CD14-positive monocyte (primary cell): ENCODE measurements at regions not wholly inside any gene's neighbourhood (a gene's known extent, or its start where the extent isn't known, plus 50 kb on each side); places are given as distances from the start of the nearest gene placed in this dataset. TPM values are rescaled to one million over a fixed set of nuclear protein-coding genes. Genes with fewer than 3 reads are reported as not detected.

Experiments used
- DNase-seq, 3 donors: peaks; one replicate each; pipeline ENCODE4 v3.0.0-alpha.2; 2011 to 2022
- H2AFZ ChIP-seq: 2 replicates; pipeline ENCODE4 v1.6.0; 2012; ENCODE audit warnings: mild to moderate bottlenecking, low read depth, low read length, inconsistent platforms; ENCODE audit not compliant: insufficient read depth, poor library complexity, severe bottlenecking
- H3K27ac ChIP-seq, 2 donors: 1 replicate in 1 of 2; 2 replicates in 1 of 2; pipeline ENCODE4 v1.5.1; 2012 to 2013; ENCODE audit warnings: low read length in 2 of 2, control low read depth in 1 of 2, inconsistent platforms in 1 of 2, low read depth in 1 of 2, mild to moderate bottlenecking in 1 of 2
- H3K27me3 ChIP-seq, 2 donors: one replicate each; pipeline versions ENCODE4 v1.6.0 to v1.6.1; 2011 to 2013; ENCODE audit warnings: low read length in 2 of 2; ENCODE audit not compliant: control insufficient read depth in 2 of 2, insufficient read depth in 2 of 2
- H3K36me3 ChIP-seq, 2 donors: replicated peaks in 1 of 2; 1 replicate in 1 of 2; 2 replicates in 1 of 2; pipeline versions ENCODE4 v1.5.1 to v1.6.1; 2012 to 2013; ENCODE audit warnings: low read length in 2 of 2, control low read depth in 1 of 2, inconsistent platforms in 1 of 2, mild to moderate bottlenecking in 1 of 2; ENCODE audit not compliant: insufficient read depth in 2 of 2, control insufficient read depth in 1 of 2
- H3K4me1 ChIP-seq, 2 donors: 1 replicate in 1 of 2; 2 replicates in 1 of 2; pipeline versions ENCODE4 v1.5.1 to v1.6.1; 2012 to 2013; ENCODE audit warnings: low read length in 2 of 2, control low read depth in 1 of 2, inconsistent platforms in 1 of 2, mild to moderate bottlenecking in 1 of 2, moderate library complexity in 1 of 2; ENCODE audit not compliant: insufficient read depth in 2 of 2, control insufficient read depth in 1 of 2
- H3K4me2 ChIP-seq: replicated peaks from 2 replicates; pipeline ENCODE3; 2012; ENCODE audit warnings: low read length, moderate library complexity, mild to moderate bottlenecking; ENCODE audit not compliant: poor library complexity, severe bottlenecking; ENCODE audit errors: extremely low read depth
- H3K4me3 ChIP-seq, 3 experiments: fragments of 200-600 bp in 1 of 3; sonication (generic) in 1 of 3; replicated peaks in 1 of 3; 1 replicate in 2 of 3; 2 replicates in 1 of 3; pipeline ENCODE4 v1.5.1; 2011 to 2013; ENCODE audit warnings: low read length in 3 of 3, mild to moderate bottlenecking in 3 of 3, control low read depth in 2 of 3, low read depth in 2 of 3, inconsistent platforms in 1 of 3, moderate library complexity in 1 of 3
- H3K79me2 ChIP-seq: 2 replicates; pipeline ENCODE4 v1.6.0; 2012; ENCODE audit warnings: mild to moderate bottlenecking, control low read depth, inconsistent platforms, low read length, moderate library complexity; ENCODE audit not compliant: insufficient read depth
- H3K9ac ChIP-seq: 2 replicates; pipeline ENCODE4 v1.6.0; 2017; ENCODE audit warnings: low read length, mild to moderate bottlenecking; ENCODE audit not compliant: insufficient read depth, poor library complexity, severe bottlenecking
- H3K9me3 ChIP-seq, 2 donors: replicated peaks in 1 of 2; 1 replicate in 1 of 2; 2 replicates in 1 of 2; pipeline versions ENCODE4 v1.5.1 to v1.6.1; 2012 to 2013; ENCODE audit warnings: low read length in 2 of 2, control low read depth in 1 of 2; ENCODE audit not compliant: control insufficient read depth in 1 of 2, insufficient read depth in 1 of 2
- H4K20me1 ChIP-seq: 2 replicates; pipeline ENCODE4 v1.6.0; 2012; ENCODE audit warnings: mild to moderate bottlenecking, low read length, control low read depth, moderate library complexity; ENCODE audit not compliant: insufficient read depth
- H3K27ac Mint-ChIP-seq, 7 donors: one replicate each; pipeline ENCODE4 v1.8.0; 2020; ENCODE audit warnings: mild to moderate bottlenecking in 7 of 7, mixed read lengths in 7 of 7, moderate library complexity in 6 of 7, inconsistent platforms in 2 of 7
- H3K27me3 Mint-ChIP-seq, 3 donors: one replicate each; pipeline ENCODE4 v1.8.0; 2021 to 2022; ENCODE audit warnings: low read depth in 3 of 3, mild to moderate bottlenecking in 3 of 3, mixed read lengths in 3 of 3, moderate library complexity in 3 of 3, inconsistent platforms in 1 of 3
- H3K36me3 Mint-ChIP-seq, 2 donors: one replicate each; pipeline ENCODE4 v1.8.0; 2020; ENCODE audit warnings: mixed read lengths in 2 of 2, inconsistent platforms in 1 of 2, mild to moderate bottlenecking in 1 of 2
- H3K4me1 Mint-ChIP-seq: one replicate; pipeline ENCODE4 v1.8.0; 2020; ENCODE audit warnings: mild to moderate bottlenecking, mixed read lengths
- H3K4me3 Mint-ChIP-seq, 2 donors: one replicate each; pipeline ENCODE4 v1.8.0; 2020; ENCODE audit warnings: mild to moderate bottlenecking in 2 of 2, mixed read lengths in 2 of 2, moderate library complexity in 1 of 2
- H3K9me3 Mint-ChIP-seq, 7 donors: one replicate each; pipeline ENCODE4 v1.8.0; 2020 to 2022; ENCODE audit warnings: mixed read lengths in 7 of 7, mild to moderate bottlenecking in 6 of 7, moderate library complexity in 6 of 7, inconsistent platforms in 2 of 7
- WGBS: methylation state at CpG from one replicate; pipeline ENCODE4 v1.1.5; 2013; ENCODE audit warnings: missing lambda C conversion rate; ENCODE audit not compliant: insufficient coverage; 5-methylcytosine and 5-hydroxymethylcytosine counted together
- intact Hi-C, 2 donors: fragments of 100-400 bp; cut with micrococcal nuclease; formaldehyde crosslinking; loops; one replicate each; pipeline versions ENCODE4 v1.15.0 to v1.15.1; 2023
- small RNA-seq: library from RNA; depleted of rRNA; stranded (forward); fragments of <200 nt; gene quantifications from one replicate; pipeline ENCODE3, GENCODE V24; 2012; ENCODE audit warnings: low read depth; ENCODE audit not compliant: insufficient read length
- TF ChIP-seq, protein P1 (sequence below): fragments of 200-600 bp; IDR thresholded peaks from one replicate; pipeline ENCODE4 v1.8.0; 2022; ENCODE audit warnings: antibody characterized with exemption, mild to moderate bottlenecking

DNA sequence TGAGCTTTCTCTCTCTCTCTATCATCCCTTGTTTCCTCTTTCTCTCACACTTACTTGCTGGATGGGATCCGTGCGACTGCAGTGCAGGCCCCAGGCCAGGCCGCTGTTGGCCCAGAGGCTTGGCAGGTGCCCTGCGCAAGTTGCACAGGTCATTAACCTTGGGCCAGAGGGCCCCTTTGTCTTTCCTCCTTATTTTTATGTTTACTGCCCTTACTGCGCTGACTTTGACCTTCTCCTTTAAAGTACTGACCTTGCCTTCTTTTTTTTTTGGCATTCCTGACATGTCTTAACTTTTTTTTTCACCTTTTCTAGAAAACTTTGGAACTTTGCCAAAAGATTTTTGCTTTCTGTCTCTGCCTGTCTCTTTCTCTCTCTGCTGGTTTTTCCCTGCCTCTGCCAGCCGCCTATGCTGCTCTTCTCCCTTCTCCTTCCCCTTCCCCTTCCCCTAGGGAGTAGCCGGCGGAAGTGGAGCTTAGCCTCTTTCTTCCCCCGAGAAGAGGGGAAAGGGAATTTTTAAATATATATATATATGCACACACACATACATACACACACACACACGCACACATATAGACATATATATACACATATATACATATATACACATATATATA, 59.6 kb upstream of the CDH4 start:
- Histone ChIP-seq H3K9me3 (peaks cover 0 to 7% of the 10 kb centered on the region in 2 donors), H3K36me3 (no peaks in the 10 kb centered on the region), H2AFZ (no peak overlapping the region), H3K79me2 (no peaks in the 10 kb centered on the region), H3K27ac (no peak overlapping the region), H4K20me1 (no peaks in the 10 kb centered on the region), H3K9ac (no peak overlapping the region), H3K27me3 (no peaks in the 10 kb centered on the region), H3K4me1 (no peaks in the 10 kb centered on the region), H3K4me3 (no peak overlapping the region), H3K4me2 (no peak overlapping the region)
- Mint-ChIP-seq H3K36me3 (no peaks in the 10 kb centered on the region), H3K4me1 (no peaks in the 10 kb centered on the region), H3K9me3 (peaks cover 0 to 12% (median 2%) of the 10 kb centered on the region in 7 donors), H3K27ac (no peak overlapping the region), H3K27me3 (peaks cover 3 to 12% (median 5%) of the 10 kb centered on the region in 3 donors), H3K4me3 (peak overlapping the region in 1 of 2 donors; percentile 56)
- intact Hi-C loops, result no loop called here
- WGBS, result 87% methylated on average over 4 of the region's 10 CpGs
- TF ChIP-seq, protein P1, sequence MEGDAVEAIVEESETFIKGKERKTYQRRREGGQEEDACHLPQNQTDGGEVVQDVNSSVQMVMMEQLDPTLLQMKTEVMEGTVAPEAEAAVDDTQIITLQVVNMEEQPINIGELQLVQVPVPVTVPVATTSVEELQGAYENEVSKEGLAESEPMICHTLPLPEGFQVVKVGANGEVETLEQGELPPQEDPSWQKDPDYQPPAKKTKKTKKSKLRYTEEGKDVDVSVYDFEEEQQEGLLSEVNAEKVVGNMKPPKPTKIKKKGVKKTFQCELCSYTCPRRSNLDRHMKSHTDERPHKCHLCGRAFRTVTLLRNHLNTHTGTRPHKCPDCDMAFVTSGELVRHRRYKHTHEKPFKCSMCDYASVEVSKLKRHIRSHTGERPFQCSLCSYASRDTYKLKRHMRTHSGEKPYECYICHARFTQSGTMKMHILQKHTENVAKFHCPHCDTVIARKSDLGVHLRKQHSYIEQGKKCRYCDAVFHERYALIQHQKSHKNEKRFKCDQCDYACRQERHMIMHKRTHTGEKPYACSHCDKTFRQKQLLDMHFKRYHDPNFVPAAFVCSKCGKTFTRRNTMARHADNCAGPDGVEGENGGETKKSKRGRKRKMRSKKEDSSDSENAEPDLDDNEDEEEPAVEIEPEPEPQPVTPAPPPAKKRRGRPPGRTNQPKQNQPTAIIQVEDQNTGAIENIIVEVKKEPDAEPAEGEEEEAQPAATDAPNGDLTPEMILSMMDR, result no peak
- no peak for DNase-seq

DNA sequence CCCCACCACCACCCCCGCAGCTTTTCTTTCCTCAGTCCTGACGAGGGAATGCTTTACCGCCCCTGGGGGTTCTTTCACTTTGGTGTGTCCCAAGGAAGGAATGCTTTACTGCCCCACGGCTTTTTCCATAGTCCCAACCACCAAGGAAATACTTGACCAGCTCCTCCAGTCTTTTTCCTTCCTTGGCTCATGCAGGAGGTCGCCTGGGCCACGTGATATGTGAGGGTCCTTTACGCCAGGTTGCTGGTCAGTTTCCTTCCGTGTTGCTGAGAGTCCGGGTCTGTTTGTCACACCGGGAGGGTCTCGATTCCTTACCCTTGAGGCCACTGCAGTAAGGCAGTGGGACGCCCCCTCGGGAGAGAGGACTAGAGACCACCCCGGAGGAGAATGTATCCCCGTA, 58.9 kb upstream of the CDH4 start:
- no peaks in the 10 kb centered on the region for H4K20me1 ChIP-seq
- H3K36me3 ChIP-seq, result no peaks in the 10 kb centered on the region
- Mint-ChIP-seq H3K4me3 (no peak overlapping the region), H3K36me3 (no peaks in the 10 kb centered on the region), H3K27me3 (peaks cover 3 to 12% (median 5%) of the 10 kb centered on the region in 3 donors), H3K27ac (no peak overlapping the region), H3K9me3 (peaks cover 0 to 12% (median 2%) of the 10 kb centered on the region in 7 donors), H3K4me1 (no peaks in the 10 kb centered on the region)
- intact Hi-C loops, result no loop called here
- no peak for DNase-seq
- H3K9ac ChIP-seq, result no peak overlapping the region
- H2AFZ ChIP-seq, result no peak overlapping the region
- TF ChIP-seq, protein P1, result no peak
- H3K4me1 ChIP-seq, result no peaks in the 10 kb centered on the region
- H3K9me3 ChIP-seq, result peaks cover 0 to 7% of the 10 kb centered on the region in 2 donors
- no peaks in the 10 kb centered on the region for H3K27me3 ChIP-seq
- 88% methylated on average over 7 of the region's 15 CpGs for WGBS
- H3K4me2 ChIP-seq, result no peak overlapping the region
- no peak overlapping the region for H3K4me3 ChIP-seq
- no peaks in the 10 kb centered on the region for H3K79me2 ChIP-seq
- H3K27ac ChIP-seq, result no peak overlapping the region

Small RNA genes in the stretch of these regions (small RNA-seq; reads per million reads assigned to genes)
- not detected for gene MIR4533
- gene MIR548AG2, result not detected
- gene MIR646, result not detected
